Thyroid gland (tissue), 4 donors: ENCODE measurements at regions not wholly inside any gene's neighbourhood (a gene's known extent, or its start where the extent isn't known, plus 50 kb on each side); places are given as distances from the start of the nearest gene placed in this dataset.

Source experiments
- DNase-seq, 2 donors: peaks; one replicate each; pipeline ENCODE4 v3.0.0-alpha.2; 2019
- H3K27ac ChIP-seq, 3 donors: fragments of 200-600 bp; sonication (generic); 1 replicate in 2 of 3; 2 replicates in 1 of 3; pipeline ENCODE4 v1.5.1; 2016 to 2019; ENCODE audit warnings: mild to moderate bottlenecking in 1 of 3, moderate library complexity in 1 of 3
- H3K27me3 ChIP-seq: fragments of 200-600 bp; sonication (generic); one replicate; pipeline ENCODE4 v1.5.1; 2019
- H3K36me3 ChIP-seq, 2 donors: fragments of 200-600 bp; sonication (generic); one replicate each; pipeline ENCODE4 v1.5.1; 2016 to 2019
- H3K4me1 ChIP-seq, 2 donors: fragments of 200-600 bp; sonication (generic); one replicate each; pipeline ENCODE4 v1.5.1; 2017 to 2019
- H3K4me3 ChIP-seq, 3 donors: fragments of 200-600 bp; sonication (generic); replicated peaks in 1 of 3; 1 replicate in 2 of 3; 2 replicates in 1 of 3; pipeline ENCODE4 v1.5.1; 2016; ENCODE audit warnings: mild to moderate bottlenecking in 1 of 3
- H3K9me3 ChIP-seq: fragments of 200-600 bp; sonication (generic); one replicate; pipeline ENCODE4 v1.5.1; 2017
- CTCF ChIP-seq, 6 experiments: fragments of 200-600 bp in 3 of 6; fragments of 450-650 bp in 3 of 6; sonication (generic) in 3 of 6; IDR thresholded peaks; one replicate each; pipeline ENCODE4 v1.5.1; 2016 to 2019; ENCODE audit warnings: antibody characterized with exemption in 6 of 6, mild to moderate bottlenecking in 2 of 6, inconsistent platforms in 1 of 6, moderate library complexity in 1 of 6
- POLR2A ChIP-seq, 2 donors: fragments of 450-650 bp; IDR thresholded peaks; one replicate each; pipeline ENCODE4 v1.6.1; 2017; ENCODE audit warnings: antibody characterized with exemption in 2 of 2, mild to moderate bottlenecking in 2 of 2, moderate library complexity in 1 of 2
- WGBS, 2 donors: methylation state at CpG; one replicate each; pipeline ENCODE4 v1.1.5; 2017; 5-methylcytosine and 5-hydroxymethylcytosine counted together
- intact Hi-C: fragments of 100-400 bp; cut with DNase I; formaldehyde crosslinking; loops from one replicate; pipeline ENCODE4 v1.15.1; 2023

- Histone ChIP-seq H3K4me1 (peaks cover 18 to 21% of the 10 kb centered on the region in 2 donors), H3K9me3 (no peaks in the 10 kb centered on the region), H3K4me3 (no peak overlapping the region), H3K27ac (no peak overlapping the region), H3K27me3 (no peaks in the 10 kb centered on the region), H3K36me3 (no peaks in the 10 kb centered on the region)
- DNase-seq, result no peak
- WGBS, 2 donors, result 89 to 91% methylated on average over 4 of the region's 4 CpGs
- intact Hi-C loops, result no loop called here
- TF ChIP-seq CTCF (IDR thresholded peaks at IDR 0.05) (no peak), POLR2A (IDR thresholded peaks at IDR 0.05) (no peak)
Measured at GRCh38 chr20:6685626-6686025, 81.9 kb upstream of the BMP2 start.

- H3K9me3 ChIP-seq, result no peaks in the 10 kb centered on the region
- no peaks in the 10 kb centered on the region for H3K27me3 ChIP-seq
- 96 to 97% methylated on average over 5 of the region's 5 CpGs for WGBS, 2 donors
- H3K4me3 ChIP-seq, result no peak overlapping the region
- intact Hi-C loops, result no loop called here
- no peak overlapping the region for H3K27ac ChIP-seq
- peaks cover 18 to 21% of the 10 kb centered on the region in 2 donors for H3K4me1 ChIP-seq
- TF ChIP-seq POLR2A (IDR thresholded peaks at IDR 0.05), result no peak
- DNase-seq, result no peak
- no peaks in the 10 kb centered on the region for H3K36me3 ChIP-seq
Measured at GRCh38 chr20:6685181-6685582, 82.3 kb upstream of the BMP2 start.

GRCh38 chr20:6683021-6683977 lies 84.2 kb upstream of the BMP2 start:
- Histone ChIP-seq H3K27ac (no peak overlapping the region), H3K4me1 (peaks cover 18 to 19% of the 10 kb centered on the region in 2 donors), H3K9me3 (no peaks in the 10 kb centered on the region), H3K27me3 (no peaks in the 10 kb centered on the region), H3K36me3 (no peaks in the 10 kb centered on the region), H3K4me3 (no peak overlapping the region)
- TF ChIP-seq CTCF (IDR thresholded peaks at IDR 0.05), result no peak
- TF ChIP-seq POLR2A (IDR thresholded peaks at IDR 0.05), result no peak
- intact Hi-C loops, result no loop called here
- WGBS, 2 donors, result 86 to 89% methylated on average over 9 of the region's 9 CpGs
- no peak for DNase-seq

GRCh38 chr20:6680854-6681253 lies 86.6 kb upstream of the BMP2 start:
- DNase-seq, result no peak
- peaks cover 0 to under 1% of the 10 kb centered on the region in 2 donors for H3K4me1 ChIP-seq
- intact Hi-C loops, result no loop called here
- H3K27me3 ChIP-seq, result no peaks in the 10 kb centered on the region
- H3K9me3 ChIP-seq, result no peaks in the 10 kb centered on the region
- H3K27ac ChIP-seq, result no peak overlapping the region
- WGBS, 2 donors, result 80 to 92% methylated on average over 7 of the region's 7 CpGs
- no peaks in the 10 kb centered on the region for H3K36me3 ChIP-seq
- no peak for TF ChIP-seq CTCF (IDR thresholded peaks at IDR 0.05)
- no peak for TF ChIP-seq POLR2A (IDR thresholded peaks at IDR 0.05)
- no peak overlapping the region for H3K4me3 ChIP-seq

- Histone ChIP-seq H3K27me3 (no peaks in the 10 kb centered on the region), H3K4me1 (peaks cover under 1 to 4% of the 10 kb centered on the region in 2 donors), H3K36me3 (no peaks in the 10 kb centered on the region), H3K4me3 (no peak overlapping the region), H3K9me3 (no peaks in the 10 kb centered on the region), H3K27ac (no peak overlapping the region)
- 76 to 81% methylated on average over 2 of the region's 2 CpGs for WGBS, 2 donors
- no peak for DNase-seq
- TF ChIP-seq CTCF (IDR thresholded peaks at IDR 0.05), result no peak
- TF ChIP-seq POLR2A (IDR thresholded peaks at IDR 0.05), result no peak
- intact Hi-C loops, result no loop called here
Measured at GRCh38 chr20:6680441-6680840, 87.0 kb upstream of the BMP2 start.
